Fibroblast of skin of back (primary cell): ENCODE measurements at regions not wholly inside any gene's neighbourhood (a gene's known extent, or its start where the extent isn't known, plus 50 kb on each side); places are given as distances from the start of the nearest gene placed in this dataset.

ENCODE experiments used
- DNase-seq: peaks from one replicate; pipeline ENCODE4 v3.0.0-alpha.2; 2013

- DNase-seq = peak; percentile 84
Measured at GRCh38 chr22:46054091-46055073, 77.4 kb upstream of the WNT7B start.

DNA sequence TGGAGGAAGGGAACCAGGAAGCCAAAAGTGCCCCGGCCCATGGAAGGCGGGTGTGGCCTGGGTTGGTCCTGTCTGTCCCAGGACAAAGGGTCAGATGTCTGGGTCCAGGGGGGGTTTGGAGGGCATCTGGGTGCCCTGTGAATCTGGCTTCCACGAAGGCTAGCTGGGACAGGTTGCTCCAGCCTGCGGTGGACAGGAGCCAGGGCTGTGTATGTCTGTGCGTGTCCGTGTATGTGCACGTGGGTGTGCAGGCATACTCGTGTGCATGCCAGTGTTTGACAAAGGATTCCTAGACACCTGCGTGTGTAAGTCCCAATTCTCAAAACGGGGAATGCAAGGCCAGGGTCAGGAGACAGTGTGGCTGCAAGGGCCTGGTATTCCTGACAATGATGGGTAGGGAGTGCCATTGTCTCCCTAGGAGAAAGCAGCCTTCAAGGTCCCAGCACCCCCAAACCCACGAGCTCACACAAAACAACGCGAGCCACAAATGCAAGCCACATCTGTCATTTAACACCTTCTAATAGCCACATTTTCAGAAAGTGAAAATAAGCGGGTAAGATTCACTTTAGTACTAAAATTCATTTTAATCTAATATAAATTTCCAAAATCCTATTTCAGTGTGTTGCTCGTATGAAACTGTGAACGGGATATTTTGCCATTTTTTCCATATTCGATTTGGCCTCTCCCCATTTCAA is 78.4 kb upstream of the WNT7B start:
- no peak for DNase-seq

- peak; percentile 68 for DNase-seq
Measured at GRCh38 chr22:46055911-46056545, 79.1 kb upstream of the WNT7B start.

- DNase-seq = peak; percentile 33
Measured at GRCh38 chr22:46056546-46057245, 79.7 kb upstream of the WNT7B start.

GRCh38 chr22:46057246-46058090 is 80.5 kb upstream of the WNT7B start:
- no peak for DNase-seq

DNA sequence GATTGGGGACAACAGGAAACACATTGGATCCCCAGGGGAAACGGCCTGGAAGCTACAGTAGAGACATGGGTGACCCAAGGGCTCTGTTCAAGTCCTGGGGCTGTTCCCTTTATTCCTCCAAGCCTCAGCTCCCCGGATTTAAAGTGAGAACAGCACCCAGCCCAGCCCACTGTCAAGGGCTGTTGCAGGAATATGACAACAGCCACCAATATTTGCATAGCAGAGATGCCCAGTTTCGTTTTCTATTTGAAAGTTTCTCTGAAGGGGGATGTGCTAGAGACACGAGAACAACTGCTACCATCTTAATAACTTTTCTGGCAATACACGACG is 81.1 kb upstream of the WNT7B start:
- DNase-seq = peak; percentile 86

GRCh38 chr22:46058591-46059519 is 81.9 kb upstream of the WNT7B start:
- no peak for DNase-seq

GRCh38 chr22:46060292-46061123 is 83.5 kb upstream of the WNT7B start:
- DNase-seq = no peak

GRCh38 chr22:46061124-46061500 is 84.2 kb upstream of the WNT7B start:
- DNase-seq = no peak

- no peak for DNase-seq
Measured at GRCh38 chr22:46061501-46062231, 84.7 kb upstream of the WNT7B start.

GRCh38 chr22:46062232-46062615 is 85.3 kb upstream of the WNT7B start:
- no peak for DNase-seq

- DNase-seq = no peak
Measured at GRCh38 chr22:46062971-46063631, 86.1 kb upstream of the WNT7B start.

- DNase-seq = no peak
Measured at GRCh38 chr22:46063846-46064227, 86.5 kb upstream of the PPARA start.

DNA sequence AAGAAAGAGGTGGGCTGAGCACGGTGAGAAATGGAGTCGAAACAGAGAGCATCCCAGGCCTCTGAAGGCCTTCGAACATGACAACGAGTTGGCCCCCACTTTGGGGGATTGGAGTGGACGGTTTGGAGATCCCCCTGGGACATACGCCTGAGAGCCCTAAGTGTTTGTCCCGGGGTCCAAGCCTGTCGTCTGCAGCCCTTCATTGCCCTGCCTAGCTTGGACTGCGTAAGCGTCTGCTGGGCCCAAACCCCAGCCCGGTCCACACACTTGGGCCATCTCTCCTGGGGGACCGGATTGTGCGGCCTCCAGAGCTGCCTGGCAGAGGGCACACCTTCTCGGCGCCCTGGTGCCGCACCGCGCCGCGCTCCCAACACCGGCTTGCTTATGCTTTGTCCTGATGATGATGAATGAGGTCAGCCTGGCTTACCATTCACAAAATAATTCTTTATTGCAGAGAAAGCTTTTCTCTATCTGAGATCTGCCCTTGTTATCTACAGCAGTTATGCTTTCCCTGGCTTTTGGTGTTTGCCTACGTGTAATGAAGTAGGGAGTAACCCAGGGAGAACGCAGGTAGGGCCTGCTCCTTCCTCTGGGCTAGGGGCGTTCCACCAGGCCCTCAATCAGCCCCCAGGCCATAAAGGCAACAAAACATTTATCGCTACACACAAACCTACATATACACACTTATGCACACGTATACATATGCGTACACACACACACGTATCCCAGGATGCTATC is 85.9 kb upstream of the PPARA start:
- DNase-seq = no peak

- no peak for DNase-seq
Measured at GRCh38 chr22:46064966-46065666, 85.2 kb upstream of the PPARA start.

GRCh38 chr22:46065691-46066454 is 84.5 kb upstream of the PPARA start:
- DNase-seq = no peak
